Endothelial cell of umbilical vein (primary cell): ENCODE measurements at regions not wholly inside any gene's neighbourhood (a gene's known extent, or its start where the extent isn't known, plus 50 kb on each side); places are given as distances from the start of the nearest gene placed in this dataset.

Source experiments
- BruUV-seq: library from RNA; stranded (reverse); fragments of 400-500 nt; replicated peaks from 2 replicates; lab custom pipeline; 2021; lab: Mats Ljungman, UMichigan
- CTCF ChIA-PET: fragments of 300-600, 350-600 bp; sonication (Branson Sonifier 250); formaldehyde crosslinking; loops from one replicate; lab custom pipeline; 2021; ENCODE audit warnings: antibody characterized with exemption, inconsistent platforms; lab: Charles Lee
- POLR2A ChIA-PET: fragments of 300-600, 350-600 bp; sonication (Branson Sonifier 250); formaldehyde crosslinking; loops from one replicate; lab custom pipeline; 2021; ENCODE audit warnings: antibody characterized with exemption, inconsistent platforms; lab: Charles Lee
- DNase-seq: peaks from one replicate; pipeline ENCODE4 v3.0.0-alpha.2; 2011; ENCODE audit warnings: low read depth, low spot score
- FAIRE-seq: peaks from 2 replicates; lab custom pipeline; 2011; peaks lifted over from hg19 to GRCh38; lab: Jason Lieb, UNC
- H2AFZ ChIP-seq: 2 replicates; pipeline ENCODE4 v1.6.0; 2012; ENCODE audit warnings: low read depth, low read length, control low read depth, inconsistent platforms
- H3K27ac ChIP-seq: 2 replicates; pipeline ENCODE4 v1.5.1; 2011; ENCODE audit warnings: low read depth, mild to moderate bottlenecking, control low read depth, low read length, moderate library complexity; ENCODE audit not compliant: insufficient read depth
- H3K27me3 ChIP-seq, 2 experiments: 2 replicates each; pipeline versions ENCODE4 v1.6.0 to v1.6.1; 2011; ENCODE audit warnings: low read length in 2 of 2, mixed read lengths in 1 of 2; ENCODE audit not compliant: control insufficient read depth in 2 of 2, insufficient read depth in 2 of 2
- H3K36me3 ChIP-seq, 2 experiments: 2 replicates in 1 of 2; 3 replicates in 1 of 2; pipeline ENCODE4 v1.5.1; 2011; ENCODE audit warnings: low read length in 2 of 2, mild to moderate bottlenecking in 1 of 2, moderate library complexity in 1 of 2; ENCODE audit not compliant: control insufficient read depth in 2 of 2, insufficient read depth in 2 of 2; ENCODE audit errors: extremely low read depth in 1 of 2
- H3K4me1 ChIP-seq: 3 replicates; pipeline ENCODE4 v1.5.1; 2011; ENCODE audit warnings: mild to moderate bottlenecking, low read length; ENCODE audit not compliant: control insufficient read depth, insufficient read depth; ENCODE audit errors: extremely low read depth
- H3K4me2 ChIP-seq: 2 replicates; pipeline ENCODE4 v1.6.1; 2011; ENCODE audit warnings: low read length, control low read depth, mixed read lengths; ENCODE audit not compliant: insufficient read depth
- H3K4me3 ChIP-seq, 3 experiments: fragments of 200-600 bp in 1 of 3; sonication (generic), shearing (Covaris generic) in 1 of 3; replicated peaks in 1 of 3; 2 replicates each; pipeline ENCODE4 v1.5.1; 2011 to 2016; ENCODE audit warnings: control low read depth in 3 of 3, low read length in 3 of 3, mild to moderate bottlenecking in 2 of 3, inconsistent platforms in 1 of 3, low read depth in 1 of 3, moderate library complexity in 1 of 3; ENCODE audit not compliant: insufficient read depth in 1 of 3
- H3K79me2 ChIP-seq: 2 replicates; pipeline ENCODE4 v1.6.0; 2012; ENCODE audit warnings: low read length, inconsistent platforms; ENCODE audit not compliant: control insufficient read depth, insufficient read depth
- H3K9ac ChIP-seq: replicated peaks from 2 replicates; pipeline ENCODE3; 2011; ENCODE audit warnings: low read length, control low read depth; ENCODE audit not compliant: insufficient read depth; ENCODE audit errors: extremely low read depth
- H3K9me1 ChIP-seq: replicated peaks from 3 replicates; pipeline ENCODE4 v1.6.0; 2011; ENCODE audit warnings: mild to moderate bottlenecking, low read length; ENCODE audit not compliant: control insufficient read depth, insufficient read depth; ENCODE audit errors: extremely low read depth
- H3K9me3 ChIP-seq: replicated peaks from 2 replicates; pipeline ENCODE4 v1.5.1; 2012; ENCODE audit warnings: low read length, inconsistent platforms; ENCODE audit not compliant: control insufficient read depth, insufficient read depth
- H4K20me1 ChIP-seq: replicated peaks from 2 replicates; pipeline ENCODE3; 2011; ENCODE audit warnings: mild to moderate bottlenecking, low read length; ENCODE audit not compliant: control insufficient read depth, insufficient read depth; ENCODE audit errors: extremely low read depth
- CTCF ChIP-seq, 2 donors: IDR thresholded peaks; 1 replicate in 1 of 2; 2 replicates in 1 of 2; pipeline ENCODE4 v1.5.1; 2011; ENCODE audit warnings: low read length in 2 of 2, mild to moderate bottlenecking in 2 of 2, moderate library complexity in 2 of 2, control low read depth in 1 of 2, inconsistent platforms in 1 of 2, low read depth in 1 of 2; ENCODE audit not compliant: insufficient read depth in 1 of 2; ENCODE audit errors: extremely low read depth in 1 of 2
- JUN ChIP-seq: IDR thresholded peaks from 2 replicates; pipeline ENCODE4 v1.6.1; 2011; ENCODE audit warnings: borderline replicate concordance, low read depth; ENCODE audit not compliant: insufficient read length, insufficient read depth
- MYC ChIP-seq: IDR thresholded peaks from one replicate; pipeline ENCODE4 v1.6.1; 2011; ENCODE audit warnings: mild to moderate bottlenecking, low read depth, low read length
- POLR2AphosphoS5 ChIP-seq: IDR thresholded peaks from 2 replicates; pipeline ENCODE4 v1.6.1; 2012; ENCODE audit warnings: low read depth, mild to moderate bottlenecking, control low read depth, low read length, moderate library complexity; ENCODE audit not compliant: insufficient read depth
- dilution Hi-C: fragments of 300-500 bp; cut with MboI; formaldehyde crosslinking; loops from one replicate; pipeline ENCODE4 v1.15.0; 2019; ENCODE audit warnings: low sequenced_read_pairs; ENCODE audit not compliant: extremely low pct_ligation_motif_present
- intact Hi-C: fragments of 100-400 bp; cut with micrococcal nuclease; formaldehyde crosslinking; loops from one replicate; pipeline ENCODE4 v1.10.0; 2022

- no peaks in the 10 kb centered on the region for H3K27me3 ChIP-seq
- TF ChIP-seq CTCF (IDR thresholded peaks at IDR 0.05; ENCODE audit: extremely low read depth in 1 of 2, insufficient read depth in 1 of 2, low read depth in 1 of 2, low read length in 2 of 2) (peak; percentile 14 to 25), MYC (no peak)
- H3K9me1 ChIP-seq = no peaks in the 10 kb centered on the region
- FAIRE-seq = no peak
- ChIA-PET CTCF (interaction anchor here (0.7 to 1.1 kb wide), 6 partner anchors 9 to 272 kb away, joined by 3 to 5 read pairs (median 4); partner anchors contain the start of gene NCOR2), POLR2A (no interaction called here)
- no TSS peak for BruUV-seq
- H2AFZ ChIP-seq = no peak overlapping the region
- H3K79me2 ChIP-seq = peaks cover 41% of the 10 kb centered on the region
- H3K4me1 ChIP-seq = peaks cover 16% of the 10 kb centered on the region
- no peak overlapping the region for H3K4me2 ChIP-seq
- DNase-seq = no peak
- H3K36me3 ChIP-seq = no peaks in the 10 kb centered on the region
- H3K9me3 ChIP-seq = no peaks in the 10 kb centered on the region
- intact Hi-C loops (no loop called here), dilution Hi-C loops (no loop called here)
- H3K9ac ChIP-seq = no peak overlapping the region
- H4K20me1 ChIP-seq = no peaks in the 10 kb centered on the region
- no peak overlapping the region for H3K4me3 ChIP-seq
- H3K27ac ChIP-seq = peak overlapping the region; percentile 7
These were observed 68.1 kb downstream of the NCOR2 start for GRCh38 chr12:124499190-124499753.

GRCh38 chr12:124498275-124499189 is 68.9 kb downstream of the NCOR2 start:
- no peak overlapping the region for H3K4me2 ChIP-seq
- H3K9me3 ChIP-seq = no peaks in the 10 kb centered on the region
- H3K79me2 ChIP-seq = peaks cover 39% of the 10 kb centered on the region
- peak; percentile 73 for DNase-seq
- dilution Hi-C loops = no loop called here
- H3K9ac ChIP-seq = no peak overlapping the region
- peaks cover 0 to 4% of the 10 kb centered on the region in 2 experiments for H3K36me3 ChIP-seq
- no peak overlapping the region for H3K4me3 ChIP-seq
- FAIRE-seq = peak; percentile 73
- no peak overlapping the region for H2AFZ ChIP-seq
- H4K20me1 ChIP-seq = no peaks in the 10 kb centered on the region
- no peaks in the 10 kb centered on the region for H3K27me3 ChIP-seq
- TF ChIP-seq POLR2AphosphoS5 = no peak
- TF ChIP-seq JUN = peak; percentile 29
- POLR2A ChIA-PET = no interaction called here
- BruUV-seq = no TSS peak
- peak overlapping the region; percentile 10 for H3K27ac ChIP-seq
- H3K4me1 ChIP-seq = peaks cover 16% of the 10 kb centered on the region
- no peaks in the 10 kb centered on the region for H3K9me1 ChIP-seq
- intact Hi-C loops = no loop called here
- CTCF ChIA-PET = interaction anchor here (0.7 to 1.3 kb wide), 9 partner anchors 8 to 273 kb away, joined by 3 to 5 read pairs (median 3); partner anchors contain the start of gene NCOR2
